DMS153 (cell line): ENCODE measurements at regions not wholly inside any gene's neighbourhood (a gene's known extent, or its start where the extent isn't known, plus 50 kb on each side); places are given as distances from the start of the nearest gene placed in this dataset.
A peak's percentile ranks its signal among the peaks of the same experiment; 100 is the strongest.

Experiments used
- DNase-seq: peaks from one replicate; lab custom pipeline; 2025; lab: John Stamatoyannopoulos, UW

DNA sequence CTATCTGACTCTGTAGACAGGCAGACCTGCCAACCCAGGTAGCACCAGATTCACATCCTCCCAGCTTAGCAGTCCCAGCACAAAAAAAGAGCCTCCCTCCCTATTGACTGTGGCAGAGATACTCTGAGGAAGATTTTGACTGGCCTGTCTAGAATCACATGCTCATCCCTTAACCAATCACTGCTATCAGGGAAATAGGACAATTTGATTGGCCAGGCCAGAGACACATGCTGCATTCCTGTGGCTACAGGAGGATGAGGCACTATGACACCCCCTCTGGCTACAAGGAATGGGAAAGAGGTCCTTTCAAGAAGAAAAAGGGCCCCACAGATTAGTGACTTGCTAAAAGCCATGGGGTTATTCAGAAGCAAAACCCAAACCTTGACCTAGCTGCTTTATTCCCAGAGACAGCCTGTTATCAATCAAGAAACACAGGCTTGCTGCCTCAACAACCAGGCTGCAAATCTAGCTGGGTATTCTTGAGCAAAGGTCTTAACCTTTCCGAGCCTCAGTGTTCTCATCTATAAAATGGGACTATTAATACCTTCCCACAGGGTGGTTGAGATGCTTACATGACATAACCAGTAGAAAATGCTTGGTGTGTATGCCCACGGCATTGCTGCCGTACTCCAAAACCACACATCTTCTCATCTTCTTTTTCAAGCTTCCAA, 147.6 kb downstream of the BCOR start:
- DNase-seq, result no peak

GRCh38 chrX:39952989-39953388, 144.8 kb downstream of the BCOR start:
- DNase-seq, result peak; percentile 67

DNA sequence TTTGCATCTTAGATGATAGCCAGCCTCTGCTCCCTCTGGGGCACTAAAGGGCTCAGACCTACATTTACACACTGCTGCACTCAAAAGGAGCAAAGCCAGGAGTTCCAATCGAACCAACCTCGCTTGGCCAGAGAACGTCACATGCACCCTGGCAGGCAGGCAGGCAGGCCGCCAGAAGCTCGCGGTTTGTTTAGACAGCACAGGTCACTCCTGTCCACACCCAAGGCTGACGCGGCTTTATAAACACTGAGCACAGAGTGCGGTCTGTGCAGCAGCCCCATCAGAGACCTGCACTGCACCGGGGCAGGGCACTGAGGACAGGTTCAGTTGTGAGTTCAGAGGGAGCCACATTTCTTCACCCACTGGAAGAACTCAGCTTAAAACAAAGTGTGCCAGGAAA, 143.9 kb downstream of the BCOR start:
- peak; percentile 74 for DNase-seq

GRCh38 chrX:39954851-39955250, 142.9 kb downstream of the BCOR start:
- DNase-seq, result no peak

- DNase-seq, result no peak
These were observed 142.1 kb downstream of the BCOR start for GRCh38 chrX:39955625-39956024.

- DNase-seq, result no peak
These were observed 140.9 kb downstream of the BCOR start for GRCh38 chrX:39956803-39957394.

GRCh38 chrX:39957816-39958566, 139.8 kb downstream of the BCOR start:
- DNase-seq, result no peak

DNA sequence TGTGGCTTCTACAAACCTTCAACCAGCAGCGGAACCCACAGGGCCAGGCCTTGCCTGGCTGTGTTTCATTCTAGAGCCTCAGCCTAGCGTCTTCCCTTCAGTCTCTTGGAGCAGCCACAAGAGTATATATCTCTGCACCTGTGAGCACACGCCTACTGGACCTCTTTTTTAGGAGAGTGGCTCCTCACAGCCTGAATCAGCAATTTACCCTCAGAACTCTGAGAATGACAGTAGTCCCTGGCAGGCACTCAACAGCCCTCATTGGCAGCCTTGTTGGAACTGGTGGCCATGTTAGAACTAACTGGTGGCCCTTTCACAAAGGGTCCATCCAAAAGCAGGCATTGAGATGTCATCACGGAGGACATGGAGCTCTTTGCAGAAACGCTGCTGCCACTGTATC, 138.9 kb downstream of the BCOR start:
- DNase-seq, result no peak

GRCh38 chrX:39960219-39960618, 137.5 kb downstream of the BCOR start:
- no peak for DNase-seq

- no peak for DNase-seq
These were observed 136.3 kb downstream of the BCOR start for GRCh38 chrX:39961441-39961840.

DNA sequence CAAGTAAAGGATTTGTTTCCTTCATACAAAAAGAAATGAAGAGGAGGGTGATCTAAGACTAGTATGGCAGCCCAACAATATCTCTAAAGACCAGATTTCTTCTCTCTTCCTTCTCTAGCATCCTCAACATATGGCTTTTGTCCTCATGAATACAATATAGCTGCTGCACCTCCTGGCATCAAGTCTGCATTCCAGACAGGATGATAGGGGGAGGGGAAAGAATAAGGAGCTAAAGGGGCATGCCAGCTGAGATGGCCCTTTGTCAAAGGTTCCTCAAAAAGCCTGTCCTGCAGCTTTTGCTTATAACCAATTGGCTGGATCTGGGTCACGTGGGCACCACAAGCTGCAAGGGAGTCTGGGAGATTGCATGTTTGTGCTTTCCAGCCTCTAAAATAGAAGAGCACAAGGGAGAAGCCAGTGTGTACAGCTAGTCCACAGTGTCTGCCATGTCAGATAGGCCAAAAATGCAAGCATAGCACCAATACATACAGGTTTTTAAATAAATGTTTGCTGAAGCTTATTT, 132.6 kb downstream of the BCOR start:
- DNase-seq, result no peak

DNA sequence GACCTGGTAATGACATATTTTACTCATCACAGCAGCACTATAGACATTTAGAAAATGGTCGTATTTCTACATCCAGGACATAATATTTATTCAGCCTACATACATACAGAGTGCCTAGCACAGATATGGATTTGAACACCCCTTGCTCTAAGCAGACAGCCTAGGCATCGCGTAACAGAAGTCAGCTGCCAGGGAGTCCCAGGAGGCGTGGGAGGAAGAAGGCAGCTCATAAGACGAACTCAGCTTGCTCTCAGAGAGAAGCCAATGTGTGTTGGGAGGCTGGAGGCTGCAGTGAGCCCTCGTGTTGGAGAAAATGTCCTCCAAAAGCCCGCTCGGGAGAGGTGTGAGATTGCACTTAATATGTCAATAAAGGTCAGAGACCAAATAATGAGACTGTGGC, 131.6 kb downstream of the BCOR start:
- no peak for DNase-seq

GRCh38 chrX:39967348-39967747, 130.4 kb downstream of the BCOR start:
- DNase-seq, result no peak

DNA sequence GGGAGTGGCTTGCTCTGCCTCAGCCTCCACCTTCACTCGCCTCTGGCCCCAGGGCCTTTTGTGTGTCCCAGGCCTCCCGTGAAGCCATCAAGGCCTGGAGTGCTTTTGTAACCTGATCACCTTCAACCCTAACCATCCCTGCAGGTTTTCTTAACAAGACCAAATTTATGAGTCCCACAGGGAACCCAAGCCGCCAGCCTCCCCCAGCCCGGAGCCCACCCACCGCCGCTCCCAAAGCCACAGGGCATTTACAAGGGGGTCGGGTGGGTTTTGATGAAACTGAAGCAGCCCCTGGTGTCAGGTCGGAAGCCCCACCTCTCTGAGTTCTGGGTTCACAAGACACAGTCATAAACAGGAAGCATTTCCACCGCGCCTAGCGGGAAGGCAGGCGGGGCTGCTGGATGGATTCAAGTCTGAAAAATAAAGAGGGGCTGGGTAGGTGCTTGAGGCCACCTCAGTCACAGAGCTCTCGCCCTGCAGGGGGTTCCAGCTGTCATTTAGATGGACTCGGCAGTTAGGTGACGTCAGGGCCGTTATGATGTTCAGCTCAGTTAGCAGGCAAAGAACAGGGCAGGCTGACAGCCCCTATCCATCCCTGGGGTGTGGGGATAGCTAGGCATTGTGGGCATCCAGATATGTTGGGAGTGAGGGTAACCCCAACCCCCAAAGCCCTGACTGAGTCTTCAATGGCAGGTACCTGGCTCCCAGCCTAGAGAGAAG, 128.5 kb downstream of the BCOR start:
- DNase-seq, result peak; percentile 84

- DNase-seq, result no peak
These were observed 127.8 kb downstream of the BCOR start for GRCh38 chrX:39969819-39970504.

DNA sequence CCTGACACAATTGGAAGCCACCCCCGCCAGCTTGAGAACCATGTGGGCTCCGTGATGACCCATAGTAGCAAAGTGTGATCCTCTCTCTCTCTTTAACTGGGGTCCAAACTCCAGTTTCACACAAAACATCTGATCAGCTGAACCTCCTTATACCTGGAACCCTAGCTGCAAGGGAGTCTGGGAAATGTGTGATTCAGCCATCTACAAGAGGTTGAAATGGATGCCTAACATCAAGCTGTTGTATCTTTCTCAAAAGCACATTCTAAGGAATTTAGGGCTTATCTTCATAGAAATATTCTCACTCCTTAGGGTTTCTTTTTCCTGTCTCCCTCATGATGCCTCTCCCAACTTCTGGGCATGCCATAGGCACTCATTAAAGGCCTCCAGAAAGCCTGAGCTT, 126.0 kb downstream of the BCOR start:
- no peak for DNase-seq

DNA sequence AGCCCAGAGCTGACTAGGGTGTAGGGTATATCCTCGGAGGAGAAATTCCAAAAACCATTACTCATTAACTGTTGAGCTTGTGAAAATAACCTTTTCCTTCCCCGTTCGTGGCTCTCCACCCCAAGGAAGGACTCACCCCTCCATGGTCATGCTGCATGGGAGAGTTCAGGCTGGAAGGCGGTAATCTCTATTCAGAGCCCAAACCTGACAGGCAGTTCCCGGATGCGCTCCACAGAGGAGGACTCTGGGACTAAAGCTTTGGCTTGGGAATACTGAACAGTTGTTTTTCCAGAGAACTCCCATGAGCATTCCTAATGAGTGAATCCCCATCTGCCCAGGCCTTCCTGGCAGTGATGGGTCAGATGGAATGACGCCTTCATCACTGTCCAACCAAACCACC, 125.4 kb downstream of the BCOR start:
- no peak for DNase-seq

DNA sequence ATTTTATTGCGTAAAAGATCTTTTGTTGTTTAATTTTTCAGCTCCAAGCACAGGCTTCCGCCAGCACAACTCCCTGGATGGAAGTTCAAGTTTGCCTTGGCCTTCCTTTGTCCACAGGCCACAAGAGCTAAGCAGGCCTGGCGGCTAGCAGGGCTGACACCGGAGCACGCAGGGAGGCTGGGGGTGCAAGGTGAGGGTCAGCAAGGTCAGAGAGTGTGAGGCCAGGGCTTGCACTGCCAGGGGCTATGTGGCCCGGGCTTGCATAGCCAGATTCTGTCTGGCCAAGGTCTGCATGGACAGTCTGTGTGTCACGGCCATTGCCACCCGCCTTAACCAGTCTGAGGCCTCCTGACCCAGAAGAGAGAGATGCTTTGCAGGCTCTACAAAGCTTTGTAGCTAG, 123.9 kb downstream of the BCOR start:
- no peak for DNase-seq

DNA sequence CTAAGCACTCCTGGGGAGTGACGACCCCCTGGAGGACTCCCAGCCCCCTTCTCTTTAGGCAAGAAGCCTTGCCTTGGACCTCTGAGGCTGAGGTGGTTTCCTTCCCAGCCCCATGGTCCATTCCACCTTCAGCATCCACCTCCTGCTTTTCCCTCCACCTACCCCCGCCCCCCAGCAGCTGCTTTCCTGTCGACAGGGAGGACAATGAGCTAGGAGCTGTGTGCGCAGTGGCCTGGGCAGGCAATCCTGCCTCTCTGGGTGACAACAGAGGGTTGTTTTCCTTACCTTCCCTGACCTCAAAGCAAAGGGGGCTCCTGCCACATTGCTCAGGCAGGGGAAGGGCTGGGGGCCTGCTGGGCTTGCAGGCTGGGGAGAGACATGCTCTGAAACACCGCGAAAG, 123.5 kb downstream of the BCOR start:
- no peak for DNase-seq

DNA sequence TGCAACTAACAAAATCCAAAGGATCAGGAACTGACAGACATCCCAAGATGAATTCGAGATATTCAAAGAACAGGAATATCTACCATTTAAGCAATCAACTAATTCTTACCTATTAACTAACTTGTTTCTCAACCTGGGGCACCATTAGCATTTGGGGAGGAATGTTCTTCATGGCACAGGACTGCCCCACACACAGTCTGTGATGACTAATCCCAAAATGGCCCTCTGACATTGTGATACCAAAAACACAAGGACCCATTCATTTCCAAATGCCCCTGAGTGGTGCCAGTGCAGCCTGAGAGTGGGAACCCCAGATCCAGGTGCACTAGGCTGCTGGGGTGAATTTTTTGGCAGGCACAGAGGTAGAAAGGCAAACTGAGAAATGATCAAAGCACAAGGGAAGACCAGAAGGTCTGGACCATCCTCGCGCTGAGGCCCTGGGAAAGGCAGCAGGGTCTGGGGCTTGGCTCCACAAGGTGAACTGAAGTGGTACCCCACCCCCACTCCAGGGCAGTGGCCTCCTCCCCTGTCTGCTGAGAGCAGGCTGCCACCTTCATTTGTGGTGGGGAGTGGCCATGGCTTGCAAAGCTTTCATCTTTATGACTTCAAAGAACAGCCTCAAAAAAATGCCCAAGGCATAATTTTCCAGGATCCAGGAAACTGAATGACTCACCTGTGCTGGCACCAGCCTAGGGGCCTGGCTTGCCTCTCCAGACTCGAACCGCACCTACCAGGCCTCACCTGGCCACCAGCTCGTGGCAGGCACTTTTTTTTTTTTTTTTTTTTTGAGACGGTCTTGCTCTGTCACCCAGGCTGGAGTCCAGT, 122.4 kb downstream of the BCOR start:
- peak; percentile 71 for DNase-seq

DNA sequence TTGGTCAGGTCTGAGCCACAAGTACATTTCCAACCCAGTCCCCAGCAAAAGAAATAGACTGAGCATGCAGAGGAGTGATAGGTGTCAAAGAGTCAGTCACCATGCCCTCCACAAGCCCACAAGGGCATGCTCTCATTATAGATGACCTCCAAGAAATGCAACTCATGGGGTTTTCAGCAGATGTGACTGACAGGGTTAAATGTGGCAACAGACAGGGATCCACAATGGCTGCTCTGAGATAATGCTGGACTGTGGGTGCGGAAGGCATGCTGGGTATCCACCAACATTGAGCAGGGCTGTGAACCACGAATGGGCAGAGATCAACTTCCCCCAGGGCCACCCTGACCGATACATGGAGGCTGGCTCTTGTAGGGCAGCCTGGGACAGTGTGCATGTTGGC, 115.8 kb downstream of the BCOR start:
- no peak for DNase-seq
